B cell (primary cell): ENCODE measurements at regions not wholly inside any gene's neighbourhood (a gene's known extent, or its start where the extent isn't known, plus 50 kb on each side); places are given as distances from the start of the nearest gene placed in this dataset.

Experiments
- ATAC-seq: fragments of 200-7000 bp; cut with Tn5 transposase; one replicate; pipeline ENCODE4 v1.10.0; 2021; ENCODE audit warnings: low read depth, mild to moderate bottlenecking, moderate number of reproducible peaks, moderate library complexity
- CTCF ChIA-PET: fragments of 350-600 bp; sonication (Branson Sonifier 250); formaldehyde crosslinking; loops from one replicate; lab custom pipeline; 2021; ENCODE audit warnings: antibody characterized with exemption, inconsistent platforms; lab: Charles Lee
- POLR2A ChIA-PET: fragments of 350-600 bp; sonication (Branson Sonifier 250); formaldehyde crosslinking; loops from one replicate; lab custom pipeline; 2021; ENCODE audit warnings: antibody characterized with exemption; lab: Charles Lee
- DNase-seq: peaks from one replicate; pipeline ENCODE4 v3.0.0; 2013
- H2AFZ ChIP-seq: 2 replicates; pipeline ENCODE4 v1.6.1; 2012; ENCODE audit warnings: mild to moderate bottlenecking, low read depth, low read length; ENCODE audit not compliant: insufficient read depth, poor library complexity, severe bottlenecking
- H3K27ac ChIP-seq, 2 donors: 1 replicate in 1 of 2; 2 replicates in 1 of 2; pipeline ENCODE4 v1.5.1; 2012 to 2013; ENCODE audit warnings: low read length in 2 of 2, mild to moderate bottlenecking in 2 of 2, moderate library complexity in 1 of 2
- H3K27me3 ChIP-seq, 4 experiments: fragments of 200-600 bp in 1 of 4; sonication (generic) in 1 of 4; replicated peaks in 1 of 4; 1 replicate in 2 of 4; 2 replicates in 2 of 4; pipeline versions ENCODE4 v1.6.1 to v1.7.0; 2013 to 2016; ENCODE audit warnings: low read length in 3 of 4, mild to moderate bottlenecking in 2 of 4, mixed read lengths in 1 of 4, moderate library complexity in 1 of 4; ENCODE audit not compliant: insufficient read depth in 4 of 4, control insufficient read depth in 3 of 4; ENCODE audit errors: control extremely low read depth in 1 of 4
- H3K36me3 ChIP-seq, 2 experiments: replicated peaks in 1 of 2; 1 replicate in 1 of 2; 2 replicates in 1 of 2; pipeline versions ENCODE4 v1.6.1 to v1.7.1; 2013; ENCODE audit warnings: low read length in 1 of 2; ENCODE audit not compliant: insufficient read depth in 2 of 2, control insufficient read depth in 1 of 2; ENCODE audit errors: control extremely low read depth in 1 of 2, extremely low read depth in 1 of 2
- H3K4me1 ChIP-seq, 2 donors: fragments of 200-600 bp in 1 of 2; sonication (generic) in 1 of 2; 1 replicate in 1 of 2; 2 replicates in 1 of 2; pipeline versions ENCODE4 v1.5.1 to v1.6.1; 2013 to 2017; ENCODE audit warnings: low read length in 2 of 2; ENCODE audit not compliant: control insufficient read depth in 2 of 2, insufficient read depth in 2 of 2
- H3K4me2 ChIP-seq: replicated peaks from 2 replicates; pipeline ENCODE3; 2012; ENCODE audit warnings: mild to moderate bottlenecking, low read depth, low read length; ENCODE audit not compliant: poor library complexity, severe bottlenecking
- H3K4me3 ChIP-seq, 5 experiments: fragments of 200-600 bp in 1 of 5; sonication (generic) in 1 of 5; 1 replicate in 3 of 5; 2 replicates in 2 of 5; pipeline versions ENCODE4 v1.5.1 to v1.7.0; 2011 to 2016; ENCODE audit warnings: low read length in 4 of 5, mild to moderate bottlenecking in 4 of 5, low read depth in 2 of 5, control low read depth in 1 of 5, moderate library complexity in 1 of 5; ENCODE audit not compliant: insufficient read depth in 1 of 5; ENCODE audit errors: control extremely low read depth in 1 of 5, extremely low read depth in 1 of 5
- H3K79me2 ChIP-seq: fragments of 200-600 bp; sonication (generic); one replicate; pipeline ENCODE4 v1.6.0; 2016; ENCODE audit warnings: low read length; ENCODE audit not compliant: control insufficient read depth, insufficient read depth
- H3K9ac ChIP-seq: fragments of 200-600 bp; sonication (generic); 2 replicates; pipeline ENCODE4 v1.6.1; 2017; ENCODE audit warnings: mild to moderate bottlenecking, low read length, moderate library complexity
- H3K9me3 ChIP-seq, 3 donors: one replicate each; pipeline versions ENCODE4 v1.6.1 to v1.7.1; 2013; ENCODE audit warnings: low read length in 2 of 3; ENCODE audit not compliant: control insufficient read depth in 2 of 3, insufficient read depth in 1 of 3; ENCODE audit errors: control extremely low read depth in 1 of 3
- H4K20me1 ChIP-seq: 2 replicates; pipeline ENCODE4 v1.6.0; 2012; ENCODE audit warnings: mild to moderate bottlenecking, low read length; ENCODE audit not compliant: insufficient read depth, control insufficient read depth, poor library complexity, severe bottlenecking
- H3K27ac Mint-ChIP-seq: one replicate; pipeline ENCODE4 v1.8.0; 2021; ENCODE audit warnings: mixed read lengths
- H3K27me3 Mint-ChIP-seq: one replicate; pipeline ENCODE4 v1.8.0; 2021; ENCODE audit warnings: mixed read lengths
- H3K4me1 Mint-ChIP-seq: one replicate; pipeline ENCODE4 v1.8.0; 2021; ENCODE audit warnings: mixed read lengths
- H3K4me3 Mint-ChIP-seq: one replicate; pipeline ENCODE4 v1.8.0; 2021; ENCODE audit warnings: mixed read lengths
- H3K9me3 Mint-ChIP-seq: one replicate; pipeline ENCODE4 v1.8.0; 2022; ENCODE audit warnings: mixed read lengths; ENCODE audit not compliant: insufficient read depth
- EZH2 ChIP-seq: IDR thresholded peaks from 2 replicates; pipeline ENCODE4 v1.6.1; 2012; ENCODE audit warnings: borderline replicate concordance, low read depth, mild to moderate bottlenecking, moderate library complexity, low read length; ENCODE audit not compliant: insufficient read depth, poor library complexity, severe bottlenecking
- WGBS: methylation state at CpG from one replicate; pipeline ENCODE4 v1.1.5; 2013; ENCODE audit warnings: missing lambda C conversion rate; ENCODE audit not compliant: insufficient coverage; 5-methylcytosine and 5-hydroxymethylcytosine counted together
- intact Hi-C: fragments of 100-400 bp; cut with micrococcal nuclease; formaldehyde crosslinking; loops from one replicate; pipeline ENCODE4 v1.10.0; 2022
- TF ChIP-seq, protein P1 (sequence below): fragments of 200-600 bp; IDR thresholded peaks from one replicate; pipeline ENCODE4 v1.8.0; 2022; ENCODE audit warnings: antibody characterized with exemption, mild to moderate bottlenecking

- no peaks in the 10 kb centered on the region for H3K79me2 ChIP-seq
- POLR2A ChIA-PET, result no interaction called here
- H3K9me3 ChIP-seq, result peaks cover 0 to 6% (median 0%) of the 10 kb centered on the region in 3 donors
- no peak for ATAC-seq
- H3K27me3 ChIP-seq, result peaks cover 0 to 5% (median 0%) of the 10 kb centered on the region in 4 experiments
- TF ChIP-seq EZH2, result no peak
- TF ChIP-seq, protein P1, sequence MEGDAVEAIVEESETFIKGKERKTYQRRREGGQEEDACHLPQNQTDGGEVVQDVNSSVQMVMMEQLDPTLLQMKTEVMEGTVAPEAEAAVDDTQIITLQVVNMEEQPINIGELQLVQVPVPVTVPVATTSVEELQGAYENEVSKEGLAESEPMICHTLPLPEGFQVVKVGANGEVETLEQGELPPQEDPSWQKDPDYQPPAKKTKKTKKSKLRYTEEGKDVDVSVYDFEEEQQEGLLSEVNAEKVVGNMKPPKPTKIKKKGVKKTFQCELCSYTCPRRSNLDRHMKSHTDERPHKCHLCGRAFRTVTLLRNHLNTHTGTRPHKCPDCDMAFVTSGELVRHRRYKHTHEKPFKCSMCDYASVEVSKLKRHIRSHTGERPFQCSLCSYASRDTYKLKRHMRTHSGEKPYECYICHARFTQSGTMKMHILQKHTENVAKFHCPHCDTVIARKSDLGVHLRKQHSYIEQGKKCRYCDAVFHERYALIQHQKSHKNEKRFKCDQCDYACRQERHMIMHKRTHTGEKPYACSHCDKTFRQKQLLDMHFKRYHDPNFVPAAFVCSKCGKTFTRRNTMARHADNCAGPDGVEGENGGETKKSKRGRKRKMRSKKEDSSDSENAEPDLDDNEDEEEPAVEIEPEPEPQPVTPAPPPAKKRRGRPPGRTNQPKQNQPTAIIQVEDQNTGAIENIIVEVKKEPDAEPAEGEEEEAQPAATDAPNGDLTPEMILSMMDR, result no peak
- H3K9me3 Mint-ChIP-seq, result no peaks in the 10 kb centered on the region
- no peaks in the 10 kb centered on the region for H4K20me1 ChIP-seq
- H3K4me1 ChIP-seq, result no peaks in the 10 kb centered on the region
- no peak overlapping the region for H3K9ac ChIP-seq
- H3K27ac ChIP-seq, result no peak overlapping the region
- WGBS, result 100% methylated on average over 2 of the region's 3 CpGs
- H3K36me3 ChIP-seq, result no peaks in the 10 kb centered on the region
- no peaks in the 10 kb centered on the region for H3K4me1 Mint-ChIP-seq
- H3K4me3 ChIP-seq, result no peak overlapping the region
- DNase-seq, result no peak
- CTCF ChIA-PET, result no interaction called here
- H3K27ac Mint-ChIP-seq, result no peak overlapping the region
- no peak overlapping the region for H3K4me2 ChIP-seq
- intact Hi-C loops, result no loop called here
- H3K27me3 Mint-ChIP-seq, result peaks cover 27% of the 10 kb centered on the region
- no peak overlapping the region for H3K4me3 Mint-ChIP-seq
- no peak overlapping the region for H2AFZ ChIP-seq
Measured at GRCh38 chr5:172528440-172528839, 74.1 kb upstream of the SH3PXD2B start.

DNA sequence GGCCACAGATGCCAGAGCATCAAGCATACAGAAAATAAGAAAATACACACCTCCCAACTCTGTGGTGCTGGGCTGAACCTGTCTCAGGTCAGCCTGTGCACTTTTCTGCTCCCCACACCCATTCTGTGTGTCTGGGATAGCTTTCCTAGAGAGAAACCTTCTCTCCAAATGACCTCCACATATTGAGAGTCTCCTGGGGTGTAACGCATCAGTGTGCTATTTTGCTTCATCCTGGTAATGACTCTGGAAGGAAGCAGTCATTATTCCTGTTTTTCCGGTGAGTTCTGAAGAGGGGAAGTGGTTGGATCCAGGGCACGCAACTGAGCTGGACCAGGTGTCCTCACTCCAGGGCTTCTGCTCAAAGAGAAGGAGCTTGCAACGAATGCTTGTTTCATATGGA lies 73.2 kb upstream of the SH3PXD2B start:
- H3K27ac Mint-ChIP-seq, result no peak overlapping the region
- Histone ChIP-seq H3K9ac (no peak overlapping the region), H2AFZ (no peak overlapping the region), H3K4me1 (no peaks in the 10 kb centered on the region), H3K4me2 (no peak overlapping the region), H4K20me1 (no peaks in the 10 kb centered on the region), H3K9me3 (peaks cover 0 to 15% (median 0%) of the 10 kb centered on the region in 3 donors), H3K27ac (no peak overlapping the region), H3K36me3 (no peaks in the 10 kb centered on the region), H3K27me3 (peaks cover 0 to 5% (median 0%) of the 10 kb centered on the region in 4 experiments), H3K4me3 (no peak overlapping the region), H3K79me2 (no peaks in the 10 kb centered on the region)
- intact Hi-C loops, result no loop called here
- TF ChIP-seq, protein P1, result no peak
- no peak for TF ChIP-seq EZH2
- WGBS, result 0% methylated on average over 2 of the region's 4 CpGs
- H3K9me3 Mint-ChIP-seq, result no peaks in the 10 kb centered on the region
- POLR2A ChIA-PET, result no interaction called here
- DNase-seq (no peak), ATAC-seq (no peak)
- no peaks in the 10 kb centered on the region for H3K4me1 Mint-ChIP-seq
- CTCF ChIA-PET, result no interaction called here
- H3K4me3 Mint-ChIP-seq, result no peak overlapping the region
- H3K27me3 Mint-ChIP-seq, result peaks cover 27% of the 10 kb centered on the region
